GM18858 (cell line): ENCODE measurements at regions not wholly inside any gene's neighbourhood (a gene's known extent, or its start where the extent isn't known, plus 50 kb on each side); places are given as distances from the start of the nearest gene placed in this dataset.
"Not testable (repeated sequence)": the region's sequence is repeated elsewhere in the genome, so short reads cannot be mapped to it uniquely, and the experiment has no call there.

ENCODE experiments used
- ATAC-seq: cut with Tn5 transposase; IDR thresholded peaks from one replicate; pipeline ENCODE4 v1.9.1; 2021; ENCODE audit not compliant: unreplicated experiment

DNA sequence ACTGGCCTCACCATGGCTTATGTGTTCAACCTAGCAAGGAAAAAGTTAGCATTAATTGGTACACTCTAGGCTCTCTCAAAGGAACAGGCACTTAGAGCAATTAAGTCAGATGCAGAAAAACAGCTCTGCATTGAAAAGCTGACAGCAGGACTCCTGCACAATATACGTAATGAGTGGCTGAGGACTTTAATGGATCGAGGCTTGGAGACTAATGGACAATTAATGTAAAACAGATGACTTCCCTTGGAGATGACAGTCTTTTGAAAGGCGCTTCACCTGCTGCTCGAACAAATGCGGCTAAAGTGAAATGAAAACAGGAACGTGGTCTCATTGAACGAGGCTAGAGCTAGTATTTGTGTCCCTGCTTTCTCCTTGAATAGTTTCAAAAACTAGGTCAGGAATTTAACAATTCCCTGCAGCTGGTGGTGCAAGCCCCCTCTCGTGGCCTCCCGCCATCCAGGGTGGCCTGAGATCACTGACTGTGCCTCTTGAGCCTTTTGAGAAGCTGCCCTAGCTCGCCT is 137.1 kb downstream of the ELOVL4 start:
- no peak for ATAC-seq

GRCh38 chr6:79808921-79809320 is 138.4 kb downstream of the ELOVL4 start:
- no peak for ATAC-seq

DNA sequence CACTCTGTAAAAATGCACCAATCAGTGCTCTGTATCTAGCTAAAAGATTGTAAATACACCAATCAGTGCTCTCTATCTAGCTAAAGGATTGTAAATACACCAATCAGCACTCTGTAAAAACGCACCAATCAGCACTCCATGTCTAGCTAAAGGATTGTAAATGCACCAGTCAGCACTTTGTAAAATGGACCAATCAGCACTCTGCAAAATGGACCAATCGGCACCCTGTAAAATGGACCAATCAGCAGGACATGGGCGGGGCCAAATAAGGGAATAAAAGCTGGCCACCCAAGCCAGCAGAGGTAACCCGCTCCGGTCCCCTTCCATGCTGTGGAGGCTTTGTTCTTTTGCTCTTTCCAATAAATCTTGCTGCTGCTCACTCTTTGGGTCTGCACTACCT is 140.7 kb downstream of the ELOVL4 start:
- ATAC-seq = not testable (repeated sequence)

DNA sequence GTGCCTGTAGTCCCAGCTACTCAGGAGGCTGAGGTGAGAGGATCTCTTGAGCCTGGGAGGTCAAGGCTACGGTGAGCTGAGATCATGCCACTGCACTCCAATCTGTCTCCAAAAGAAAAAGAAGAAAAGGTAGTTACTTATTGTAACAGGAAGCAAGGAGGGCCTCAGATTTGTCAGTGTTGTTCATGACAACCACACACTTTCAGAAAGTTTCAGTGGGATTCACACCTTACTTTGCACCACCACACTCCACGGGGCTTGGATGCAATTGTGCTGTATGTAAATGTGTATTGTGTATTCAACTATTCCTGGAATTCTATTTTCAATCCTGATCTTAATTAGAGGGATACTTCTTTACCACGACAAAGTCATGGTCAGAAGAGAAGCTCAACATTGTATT is 142.6 kb downstream of the ELOVL4 start:
- ATAC-seq = no peak

GRCh38 chr6:79803917-79804316 is 143.4 kb downstream of the ELOVL4 start:
- ATAC-seq = no peak

- ATAC-seq = no peak
These were observed 144.6 kb downstream of the ELOVL4 start for GRCh38 chr6:79802657-79803300.

- no peak for ATAC-seq
These were observed 146.0 kb downstream of the ELOVL4 start for GRCh38 chr6:79801362-79801761.

- ATAC-seq = no peak
These were observed 148.5 kb downstream of the ELOVL4 start for GRCh38 chr6:79798841-79799240.

DNA sequence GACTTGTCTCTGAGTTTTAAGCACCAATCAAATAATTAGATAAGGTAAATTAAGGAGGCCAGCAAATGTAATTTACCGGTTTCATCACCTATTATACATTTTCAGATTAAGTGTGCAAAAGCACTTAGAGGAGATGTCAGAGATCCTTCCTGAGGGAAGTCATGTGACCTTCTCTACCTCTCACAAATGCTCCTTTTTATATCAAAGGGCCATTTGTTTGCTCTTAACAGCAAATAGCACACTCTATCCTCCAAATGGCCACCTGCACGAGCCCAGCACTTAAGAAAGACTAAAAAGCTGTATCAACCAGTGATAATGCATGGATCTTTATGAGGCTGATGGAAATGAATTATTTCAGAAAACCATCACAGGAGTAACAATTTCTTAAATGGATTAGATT is 149.4 kb downstream of the ELOVL4 start:
- no peak for ATAC-seq

GRCh38 chr6:79797163-79797764 is 150.1 kb downstream of the ELOVL4 start:
- ATAC-seq = no peak

- no peak for ATAC-seq
These were observed 151.2 kb downstream of the ELOVL4 start for GRCh38 chr6:79796197-79796596.

DNA sequence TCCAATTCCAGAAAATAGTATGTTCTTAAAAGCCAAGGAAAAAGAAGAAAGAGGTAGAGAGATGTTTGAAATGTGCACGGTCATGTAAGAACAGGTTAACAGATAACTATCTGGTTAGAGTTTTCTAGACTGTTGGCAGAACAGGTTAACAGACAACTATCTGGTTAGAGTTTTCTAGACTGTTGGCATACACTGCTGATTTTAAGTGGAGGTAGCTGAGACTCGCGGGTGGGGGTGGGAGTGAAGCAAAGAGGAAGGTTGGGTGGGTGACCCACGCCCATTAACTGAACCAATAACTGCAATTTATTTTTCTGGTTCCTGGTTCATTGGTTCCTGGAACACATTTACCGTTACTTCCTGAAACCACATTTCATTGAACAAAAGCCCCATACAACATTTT is 157.5 kb downstream of the ELOVL4 start:
- ATAC-seq = no peak

- ATAC-seq = no peak
These were observed 157.6 kb downstream of the SH3BGRL2 start for GRCh38 chr6:79788756-79789155.

DNA sequence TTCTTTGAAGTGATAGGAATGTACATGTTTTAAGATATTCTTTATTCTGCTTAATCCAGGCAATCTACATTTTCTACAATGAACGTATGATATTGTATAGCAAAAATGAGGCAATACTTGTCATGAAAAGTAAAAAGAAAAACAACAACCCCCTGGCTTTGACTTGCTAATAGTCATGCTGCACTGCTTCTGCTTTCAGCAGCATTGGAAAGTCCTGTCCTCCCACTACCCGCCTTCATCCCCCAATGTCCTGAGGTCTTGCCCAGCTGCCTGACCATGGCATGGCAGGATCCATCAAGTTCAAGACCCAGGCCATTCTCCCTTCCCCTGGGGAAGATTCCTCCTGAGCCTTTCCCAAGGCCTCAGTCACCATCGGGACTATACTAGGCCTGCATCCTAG is 156.5 kb downstream of the SH3BGRL2 start:
- ATAC-seq = no peak

DNA sequence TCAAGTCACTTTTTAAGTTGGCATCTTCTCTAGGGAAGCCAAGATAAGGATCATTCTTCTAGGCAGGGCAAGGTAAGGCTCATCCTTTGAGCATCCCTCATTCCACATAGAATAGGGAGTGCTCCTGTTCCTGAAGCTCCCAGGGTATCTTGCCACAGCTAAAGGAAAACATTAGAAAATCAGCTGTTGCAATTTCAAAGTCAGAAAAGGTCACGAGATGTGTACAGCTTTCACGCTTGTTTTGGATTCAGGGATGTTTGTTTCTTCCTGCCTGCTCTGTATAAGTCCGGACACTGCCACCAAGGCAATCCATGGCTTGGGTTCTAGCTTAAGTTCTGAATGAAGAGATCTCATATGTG is 153.2 kb downstream of the SH3BGRL2 start:
- no peak for ATAC-seq

DNA sequence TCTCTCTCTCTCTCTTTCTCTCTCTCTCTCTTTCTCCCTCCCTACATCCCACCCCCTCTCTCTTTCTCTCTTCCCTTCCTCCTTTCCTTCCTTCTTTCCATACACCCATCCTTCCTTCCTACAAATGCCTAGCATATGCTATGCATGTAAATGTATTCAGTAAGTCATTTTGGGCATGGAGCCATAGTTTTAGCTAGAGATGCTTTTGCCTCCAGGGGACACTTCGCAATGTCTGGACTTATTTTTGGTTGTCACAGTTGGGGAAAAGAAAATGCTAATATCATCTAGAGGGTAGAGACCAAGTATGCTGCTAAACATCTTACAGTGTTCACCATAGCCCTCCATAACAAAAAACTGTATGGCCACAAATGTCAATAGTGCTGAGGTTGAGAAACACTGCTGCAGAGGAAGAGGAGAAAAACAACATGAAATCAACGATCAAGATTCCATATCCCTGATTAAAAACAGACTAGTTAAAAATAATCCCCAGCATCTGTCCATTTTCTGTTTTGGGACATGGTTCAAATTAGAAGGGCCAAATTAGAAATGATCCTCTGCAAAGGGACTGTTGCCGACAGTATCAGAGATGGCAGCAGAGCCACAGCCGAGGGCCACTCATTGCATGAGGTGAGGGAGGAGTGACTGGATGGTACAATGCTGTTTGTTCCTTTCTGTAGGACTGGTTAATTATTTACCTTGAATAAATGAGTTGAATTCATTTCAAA is 152.7 kb downstream of the SH3BGRL2 start:
- no peak for ATAC-seq

DNA sequence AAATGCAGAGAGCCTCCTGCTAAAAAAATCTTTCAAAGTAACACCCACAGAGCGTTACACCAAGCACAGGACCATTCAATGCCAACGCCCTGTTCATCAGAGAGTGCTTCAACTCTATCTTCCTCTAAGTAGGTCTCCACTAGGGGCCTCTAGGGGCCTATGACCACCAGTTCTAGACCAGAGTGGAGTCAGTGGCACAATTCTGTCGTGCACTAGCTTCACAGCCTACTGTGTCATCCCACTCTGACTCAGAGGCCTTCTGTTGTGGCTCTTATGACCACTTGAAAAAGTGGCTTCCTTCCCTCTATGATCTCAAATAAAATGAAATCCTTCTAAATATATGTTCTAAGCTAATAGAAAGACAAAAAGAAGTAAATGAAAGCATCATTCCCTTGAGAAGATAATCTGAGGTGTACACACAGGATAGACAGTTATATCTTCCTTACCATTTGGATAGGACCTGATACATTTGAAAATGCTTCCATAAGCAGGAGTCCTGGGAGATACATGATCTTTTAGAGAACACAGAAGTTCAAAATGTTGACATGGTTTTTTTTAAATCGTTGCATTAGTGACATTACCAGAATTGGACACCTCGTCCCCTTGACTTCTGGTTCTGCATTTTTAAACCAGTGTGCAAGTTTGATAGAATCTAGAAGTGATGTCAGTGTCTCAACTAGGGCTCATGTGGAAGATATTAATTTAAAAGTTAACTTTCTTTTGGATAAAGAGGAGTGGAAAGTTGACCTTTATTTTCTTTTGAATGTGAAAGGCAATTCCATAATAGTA is 151.9 kb downstream of the SH3BGRL2 start:
- no peak for ATAC-seq

DNA sequence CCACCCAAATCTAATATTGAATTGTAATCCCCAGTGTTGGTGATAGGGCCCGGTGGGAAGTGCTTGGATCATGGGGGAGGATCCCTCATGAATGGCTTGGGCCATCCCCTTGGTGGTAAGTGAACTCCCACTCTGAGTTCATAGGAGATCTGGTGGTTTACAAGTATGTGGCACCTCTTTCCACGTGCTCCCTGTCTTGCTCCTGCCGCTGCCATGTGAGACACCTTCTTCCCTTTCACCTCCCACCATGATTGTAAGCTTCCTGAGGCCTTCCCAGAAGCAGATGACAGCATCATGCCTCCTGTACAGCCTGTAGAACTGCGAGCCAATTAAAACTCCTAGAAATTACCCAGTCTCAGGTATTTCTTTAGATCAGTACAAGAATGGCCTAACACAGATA is 150.8 kb downstream of the SH3BGRL2 start:
- ATAC-seq = no peak

DNA sequence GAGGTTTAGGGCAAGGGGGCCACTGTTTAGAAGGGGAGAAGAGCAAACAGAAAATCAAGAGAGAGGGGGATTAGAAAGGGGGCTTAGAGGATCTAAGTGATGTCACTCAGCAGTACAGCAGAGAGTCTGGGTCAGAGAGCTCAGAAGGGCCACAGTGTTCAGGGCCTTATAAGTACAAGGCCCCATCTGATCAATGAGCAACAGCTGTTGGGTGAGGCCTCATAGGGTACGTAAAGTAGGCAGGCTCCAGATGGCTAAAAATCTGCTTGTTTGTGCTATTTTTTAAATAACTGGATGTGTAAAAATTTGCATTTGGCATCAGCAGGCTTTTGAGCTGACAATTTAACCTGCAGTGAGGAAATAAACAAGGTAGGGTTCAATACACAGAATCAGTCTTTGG is 149.8 kb downstream of the SH3BGRL2 start:
- no peak for ATAC-seq

GRCh38 chr6:79778816-79779215 is 147.7 kb downstream of the SH3BGRL2 start:
- no peak for ATAC-seq
